GM19467 (cell line): ENCODE measurements at regions not wholly inside any gene's neighbourhood (a gene's known extent, or its start where the extent isn't known, plus 50 kb on each side); places are given as distances from the start of the nearest gene placed in this dataset.

Source experiments
- ATAC-seq: cut with Tn5 transposase; IDR thresholded peaks from one replicate; pipeline ENCODE4 v1.9.1; 2021; ENCODE audit warnings: mild to moderate bottlenecking, moderate library complexity; ENCODE audit not compliant: unreplicated experiment

DNA sequence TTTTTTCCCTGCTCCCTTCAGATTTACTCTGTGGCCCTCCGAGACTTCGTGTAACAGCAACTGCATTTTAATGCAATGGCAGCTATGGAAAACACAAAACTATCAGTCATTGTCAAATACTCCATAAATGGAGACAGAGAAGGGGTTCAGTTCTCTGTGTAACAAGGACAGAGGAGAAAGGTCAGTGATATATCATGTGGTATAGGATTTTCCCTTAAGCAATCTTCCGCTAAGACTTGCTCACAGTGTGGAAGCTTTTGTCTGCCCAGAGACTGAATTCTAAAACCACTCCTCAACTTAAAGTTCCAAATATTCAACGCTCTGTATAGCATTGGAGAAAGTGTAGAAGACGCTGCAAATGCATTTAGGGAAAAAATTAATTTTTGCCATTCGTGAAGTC, 111.3 kb upstream of the EDNRB start:
- ATAC-seq, result no peak

DNA sequence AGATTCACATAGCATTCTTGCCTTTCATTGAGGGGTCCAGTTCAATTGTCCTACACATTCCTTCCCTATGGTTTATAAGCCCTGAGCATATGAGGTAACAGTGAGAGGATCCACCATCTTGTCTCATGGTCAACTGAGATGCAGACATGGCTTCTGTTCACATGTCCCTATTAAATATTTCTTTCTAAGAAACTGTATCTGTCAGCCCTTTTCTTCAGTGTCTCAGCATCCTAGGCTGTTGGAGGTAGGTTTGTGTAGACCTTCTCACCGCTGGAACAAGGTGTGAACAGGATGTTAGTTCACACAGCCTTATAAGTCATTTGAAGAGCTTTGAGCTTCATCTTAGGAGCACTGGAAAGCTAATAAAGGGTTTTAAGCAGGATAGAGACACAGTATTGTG, 110.3 kb upstream of the EDNRB start:
- ATAC-seq, result no peak

DNA sequence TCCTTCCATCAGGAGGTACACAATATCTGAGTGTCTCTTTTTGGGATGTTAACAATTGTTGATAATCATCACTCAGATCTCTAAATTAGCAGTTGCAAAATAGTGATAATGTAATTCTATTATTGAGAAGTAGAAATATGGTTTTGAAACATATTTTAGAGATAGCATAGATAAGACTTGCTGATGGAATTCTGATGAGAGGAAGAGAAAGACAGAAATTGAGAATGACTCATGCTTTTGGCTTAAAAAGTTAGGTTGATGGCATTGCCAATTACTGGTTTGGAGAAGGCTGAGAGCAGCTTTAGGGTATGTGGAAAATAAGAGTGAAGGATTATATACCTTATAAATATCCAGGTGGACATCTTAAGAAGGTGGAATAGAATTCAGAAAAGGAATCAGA, 106.4 kb upstream of the EDNRB start:
- ATAC-seq, result no peak

DNA sequence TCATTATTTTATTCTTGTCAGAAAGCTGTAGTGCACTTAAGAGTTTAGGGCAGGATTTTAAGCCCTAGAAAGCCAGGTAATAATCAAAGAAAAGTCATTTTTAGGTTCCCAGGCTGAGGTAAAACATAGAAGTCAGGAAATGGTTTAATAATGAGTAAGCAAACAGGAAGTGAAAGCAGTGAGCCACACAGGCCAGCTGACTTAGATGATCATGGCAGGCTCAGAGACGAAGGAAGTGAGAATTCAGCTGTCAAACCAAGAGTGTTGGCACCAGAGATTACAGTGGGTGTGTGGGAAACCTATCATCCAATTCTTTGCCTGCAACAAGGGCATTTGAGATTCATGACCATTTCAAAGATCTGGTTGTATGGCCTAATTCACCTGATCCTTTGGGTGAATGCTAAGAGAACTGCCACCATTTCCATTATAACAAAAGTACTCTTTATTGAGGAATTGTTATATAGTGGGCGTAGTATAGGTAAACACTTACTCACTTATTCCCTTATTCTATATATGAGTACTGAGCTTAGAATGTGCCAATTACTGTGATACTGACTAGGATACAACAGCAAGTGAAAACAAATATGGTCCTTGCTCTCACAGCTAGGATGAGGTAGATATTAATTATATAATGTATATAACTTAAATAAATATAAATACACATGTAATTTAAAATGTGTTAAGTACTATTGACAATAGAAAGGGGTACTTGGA, 103.7 kb upstream of the EDNRB start:
- peak; percentile 100 for ATAC-seq

DNA sequence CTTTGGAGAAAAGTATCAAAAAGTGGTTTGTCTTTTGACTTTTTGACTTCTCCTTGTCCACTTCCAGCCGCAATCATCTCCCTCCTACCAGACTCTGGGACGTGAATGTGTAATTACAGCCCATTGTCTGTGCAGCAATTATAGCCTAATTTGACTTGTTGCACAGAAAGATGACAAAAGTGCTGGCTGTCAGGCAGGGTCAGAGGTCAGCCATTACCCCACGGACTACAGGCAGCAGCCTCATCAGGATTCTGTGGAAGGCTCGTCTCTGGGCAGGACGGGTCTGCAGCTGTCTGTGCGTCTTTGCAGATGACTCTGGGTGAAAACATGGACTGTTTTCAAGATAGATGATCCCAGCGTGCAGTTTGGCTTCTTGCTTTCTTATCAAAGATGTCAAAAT, 102.2 kb upstream of the EDNRB start:
- ATAC-seq, result no peak

DNA sequence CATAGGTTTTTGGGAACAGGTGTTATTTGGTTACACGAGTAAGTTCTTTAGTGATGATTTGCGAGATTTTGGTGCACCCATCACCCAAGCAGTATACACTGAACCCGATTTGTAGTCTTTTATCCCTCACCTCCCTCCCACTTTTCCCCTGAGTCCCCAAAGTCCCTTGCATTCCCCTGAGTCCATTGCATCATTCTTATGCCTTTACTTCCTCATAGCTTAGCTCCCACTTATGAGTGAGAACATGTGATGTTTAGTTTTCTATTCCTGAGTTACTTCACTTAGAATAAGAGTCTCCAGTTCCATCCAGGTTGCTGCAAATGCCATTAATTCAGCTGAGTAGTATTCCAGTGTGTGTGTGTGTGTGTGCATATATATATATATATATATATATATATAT, 97.2 kb upstream of the EDNRB start:
- no peak for ATAC-seq

DNA sequence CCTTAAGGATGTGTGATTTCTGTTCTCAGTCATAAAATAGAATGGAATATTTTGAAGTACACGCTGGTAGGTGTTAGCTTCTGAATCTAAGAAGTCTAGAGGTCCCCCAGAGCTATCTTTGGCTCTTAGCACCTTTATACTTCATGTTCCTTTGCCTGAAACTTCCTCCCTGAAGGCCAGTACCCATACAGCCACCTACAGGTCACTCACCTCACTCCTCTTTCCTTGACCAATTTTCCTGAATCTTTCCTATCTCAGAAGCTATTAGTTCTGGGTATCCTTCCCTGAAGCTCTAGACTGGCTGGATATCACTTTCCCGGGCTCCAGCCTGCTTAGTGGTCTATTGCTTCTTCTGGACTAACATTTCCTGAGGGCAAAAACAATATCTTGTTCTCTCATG, 93.4 kb upstream of the EDNRB start:
- no peak for ATAC-seq

DNA sequence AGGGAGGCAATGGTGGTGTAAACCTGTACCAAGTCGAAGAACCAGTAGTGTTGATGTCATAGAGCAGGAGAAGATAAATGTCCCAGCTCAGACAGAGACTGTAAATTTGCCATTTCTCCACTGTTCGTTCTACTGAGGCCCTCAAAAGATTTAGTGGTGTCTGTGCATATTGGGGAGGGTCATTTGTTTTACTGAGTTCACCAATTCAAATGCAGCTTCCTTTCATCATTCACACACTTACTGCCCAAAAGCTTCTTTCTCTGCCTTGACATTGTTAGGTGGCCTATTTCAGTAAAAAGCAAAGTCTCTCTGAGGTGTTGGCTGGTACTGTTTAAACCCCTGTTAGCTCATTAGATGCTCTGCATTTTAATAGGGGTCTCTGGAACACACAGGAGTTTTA, 86.2 kb upstream of the EDNRB start:
- ATAC-seq, result no peak

DNA sequence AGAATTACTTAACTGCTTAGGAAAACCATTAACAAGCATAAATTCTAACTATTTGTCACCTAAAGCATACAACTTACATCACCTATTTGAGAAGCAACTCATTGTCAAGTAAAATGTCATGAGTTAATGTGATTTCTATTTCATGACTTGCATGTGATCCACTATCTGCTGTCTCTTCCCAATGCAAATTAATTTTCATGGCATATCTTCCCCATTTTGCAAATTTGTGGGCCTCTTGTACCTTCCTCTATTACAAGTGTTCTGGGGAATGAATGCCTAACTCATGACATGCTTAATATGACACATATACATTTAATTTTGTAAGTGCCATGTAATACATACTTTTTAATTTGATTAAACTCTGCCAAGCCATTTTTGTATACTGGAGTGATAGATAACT, 81.1 kb upstream of the EDNRB start:
- ATAC-seq, result no peak

DNA sequence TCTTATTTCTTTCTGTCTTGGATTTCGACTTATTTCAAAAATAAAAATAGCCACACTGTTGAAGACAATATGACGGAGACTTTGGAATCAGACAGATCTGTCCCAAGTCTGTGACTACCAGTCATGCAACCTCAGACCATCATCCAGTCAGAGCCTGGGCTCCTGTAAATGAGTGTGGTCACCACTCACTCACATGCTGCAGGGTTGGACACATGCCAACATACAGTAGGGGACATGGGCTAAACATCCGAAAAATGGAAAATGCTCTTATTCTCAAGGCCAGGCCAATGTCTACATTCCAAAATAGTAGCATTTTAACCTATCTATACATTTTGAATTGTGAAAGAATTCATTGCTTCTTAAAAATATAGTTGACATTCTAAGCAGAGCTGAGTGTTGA, 75.5 kb upstream of the EDNRB start:
- ATAC-seq, result no peak

DNA sequence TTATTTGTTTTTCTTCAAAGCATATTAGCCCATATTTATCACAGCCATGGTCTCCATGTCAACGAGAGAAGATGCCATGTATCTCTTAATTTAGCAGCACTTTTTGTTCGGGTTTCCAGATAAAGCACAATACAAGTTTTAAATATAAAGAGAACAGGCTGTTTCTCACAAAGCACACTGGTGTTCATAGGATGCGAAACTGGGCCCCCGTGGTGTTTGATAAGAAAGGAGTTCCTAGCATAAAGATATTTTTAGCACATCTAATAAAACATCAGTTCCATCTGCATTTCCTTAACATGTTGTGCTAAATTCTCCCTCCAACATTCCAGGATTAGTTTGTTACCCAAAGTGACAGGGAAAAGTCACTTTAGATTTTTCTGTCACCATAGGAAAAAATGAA, 72.4 kb upstream of the EDNRB start:
- no peak for ATAC-seq

DNA sequence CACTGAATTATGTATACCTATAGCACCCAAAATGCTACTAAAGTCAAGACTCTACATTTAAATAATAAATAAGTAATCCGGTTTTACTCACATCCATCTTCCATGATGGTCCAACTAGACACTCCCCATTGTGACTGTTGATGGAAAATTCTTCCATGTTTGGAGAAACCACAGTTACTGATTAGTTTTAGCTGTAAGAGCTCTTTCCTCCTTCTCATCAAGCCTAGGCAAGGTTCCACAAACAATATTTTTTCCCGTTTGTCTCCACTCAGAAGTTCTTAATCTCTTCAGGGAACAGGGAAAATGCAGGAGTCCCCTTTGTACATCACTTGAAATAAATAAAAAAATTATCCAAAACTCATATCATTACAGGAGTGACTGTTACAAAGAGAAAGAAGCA, 70.7 kb upstream of the EDNRB start:
- ATAC-seq, result no peak

DNA sequence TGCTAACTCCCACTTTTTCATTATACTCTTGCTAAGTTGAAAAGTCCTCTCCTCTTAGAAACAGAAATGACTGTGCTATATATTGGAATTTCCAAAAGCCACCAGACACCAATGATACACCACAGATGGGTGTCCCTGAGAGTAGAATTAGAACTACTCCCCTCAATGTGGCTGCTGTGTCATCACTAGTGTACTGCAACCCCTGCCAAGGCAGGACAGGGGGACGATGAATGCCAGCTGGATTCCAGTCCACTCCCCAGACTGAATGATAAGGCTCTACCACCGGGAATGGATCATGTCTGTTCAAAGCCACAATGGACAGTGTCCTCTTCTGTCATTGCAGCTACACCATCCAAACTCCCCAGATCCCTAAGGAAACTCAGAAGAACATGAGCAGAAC, 69.7 kb upstream of the EDNRB start:
- no peak for ATAC-seq

DNA sequence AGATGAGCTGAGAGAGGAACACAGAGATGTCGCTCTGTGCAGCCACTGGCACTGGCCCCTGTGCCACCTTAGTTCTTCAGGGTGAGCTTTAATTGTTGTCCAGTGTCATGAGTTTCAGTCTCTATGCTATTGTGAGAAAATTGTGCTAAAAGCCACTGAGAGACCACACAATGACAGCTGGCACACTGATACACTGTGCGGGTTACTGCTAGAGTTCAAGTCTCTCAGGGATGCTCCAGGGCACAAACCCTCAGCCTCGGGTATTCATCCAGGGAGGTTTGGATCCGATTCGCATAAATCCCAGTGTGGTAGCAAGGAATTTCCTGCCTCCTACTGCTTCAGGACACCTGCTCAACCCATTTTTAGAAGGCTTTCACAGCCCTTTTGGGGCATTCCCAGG, 68.1 kb upstream of the EDNRB start:
- ATAC-seq, result no peak

DNA sequence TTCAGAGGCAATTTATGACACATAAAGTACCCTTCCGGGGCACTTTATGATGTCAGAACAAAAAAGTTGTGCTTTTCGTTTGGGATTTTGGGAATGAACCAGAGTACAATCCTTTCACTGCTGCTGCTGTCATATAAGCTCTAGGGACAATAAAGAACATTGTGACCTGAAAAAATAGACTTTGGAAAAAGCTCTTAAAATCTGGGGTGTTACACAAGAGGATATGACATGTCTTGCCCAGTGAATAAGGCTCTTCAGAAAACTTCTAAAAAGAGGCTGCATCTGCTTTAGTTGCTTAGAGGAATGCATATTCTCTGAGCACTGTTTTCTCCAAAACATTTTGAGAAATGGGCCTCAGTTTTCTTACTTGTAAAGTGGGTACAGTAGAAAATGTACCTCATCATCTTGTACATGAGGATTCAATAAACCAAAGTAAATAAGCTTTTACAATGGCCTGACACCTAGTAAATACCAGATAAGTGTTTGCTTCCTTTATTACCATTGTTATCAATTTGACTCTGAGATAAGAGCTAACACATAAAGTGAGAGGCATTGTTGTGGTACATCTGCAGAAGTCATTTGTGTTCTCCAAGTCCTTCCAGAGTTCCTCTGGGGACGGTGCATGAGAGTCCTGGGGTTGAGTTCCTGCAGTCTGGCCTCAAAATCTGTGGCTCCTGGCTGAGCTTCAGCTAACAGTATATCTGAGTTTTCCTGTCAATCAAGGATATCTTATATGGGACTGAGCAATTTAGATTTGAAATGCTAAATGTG, 67.4 kb upstream of the EDNRB start:
- no peak for ATAC-seq

DNA sequence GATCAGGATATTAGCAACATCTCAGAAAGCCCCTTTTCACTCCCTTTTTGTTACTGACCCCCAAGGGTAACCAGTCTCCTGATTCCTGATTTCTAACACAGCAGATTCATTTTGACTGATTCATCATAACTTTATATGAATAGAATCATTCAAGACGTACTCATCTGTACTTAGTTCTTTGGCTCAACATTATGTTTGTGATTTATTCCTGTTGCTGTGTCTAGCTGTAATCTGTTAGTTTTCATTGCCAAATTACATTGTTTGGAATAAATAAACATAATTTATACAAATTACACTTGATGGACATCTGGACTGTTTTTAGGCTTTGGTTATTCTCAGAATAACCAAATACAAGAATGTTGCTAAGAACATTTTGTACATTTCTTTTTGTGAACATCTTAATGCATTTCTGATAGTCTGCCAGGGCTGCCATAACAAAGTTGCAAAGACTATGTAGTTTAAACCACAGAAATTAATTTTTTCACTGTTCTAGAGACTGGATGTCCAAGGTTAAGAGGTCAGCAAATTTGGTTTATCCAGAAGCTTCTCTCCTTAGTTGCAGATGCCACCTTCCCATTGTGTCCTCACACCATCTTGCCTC, 62.8 kb upstream of the EDNRB start:
- no peak for ATAC-seq

DNA sequence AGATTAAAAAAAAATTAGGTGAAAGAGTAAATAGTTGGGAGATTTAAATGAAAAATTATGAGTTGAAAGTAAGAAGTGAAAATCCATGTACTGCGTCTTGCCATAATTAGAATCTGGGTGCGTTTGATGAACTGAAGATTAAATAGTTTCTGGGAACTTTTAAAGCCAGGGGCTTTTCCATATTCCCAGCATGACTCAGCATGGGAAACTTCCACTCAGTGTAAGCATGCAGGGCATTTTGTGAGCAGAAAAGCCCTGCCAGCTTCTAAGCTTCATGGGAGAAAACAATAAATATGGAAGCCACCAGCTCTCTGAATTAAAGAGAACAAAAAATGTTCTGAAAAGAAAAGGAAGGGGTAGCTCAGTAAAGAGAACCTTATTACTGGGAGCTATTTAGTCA, 62.0 kb upstream of the EDNRB start:
- ATAC-seq, result no peak

DNA sequence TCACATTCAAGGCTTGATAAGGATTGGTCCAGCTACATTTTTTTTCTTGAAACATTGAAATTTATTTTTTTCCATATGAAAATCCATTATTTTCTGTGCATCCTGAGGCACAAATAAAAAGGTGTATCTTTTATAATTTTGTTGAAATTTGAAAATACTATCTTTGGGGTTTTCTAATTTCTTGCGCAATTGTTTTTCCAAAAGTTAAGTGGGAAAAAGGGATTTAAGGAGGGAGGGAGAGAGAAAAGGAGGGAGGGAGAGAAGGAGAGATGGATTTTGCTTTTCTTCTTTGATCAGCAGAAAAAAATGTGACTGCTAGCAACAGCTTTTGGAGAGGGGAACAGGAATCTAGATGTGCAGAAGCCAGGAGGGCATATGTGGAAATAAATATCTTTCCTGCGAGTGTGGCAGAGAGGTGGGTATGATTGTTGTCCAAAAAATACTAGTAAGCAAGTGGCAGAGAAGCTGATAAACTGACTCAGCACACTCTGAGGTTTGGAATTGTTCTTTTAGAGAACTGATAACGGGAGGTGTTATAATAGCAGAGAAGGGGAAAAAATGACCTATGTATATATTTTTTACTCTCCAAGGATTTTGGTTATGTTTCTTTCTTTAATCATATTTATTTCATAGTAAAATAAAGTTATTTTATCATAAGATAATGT, 61.2 kb upstream of the EDNRB start:
- no peak for ATAC-seq

DNA sequence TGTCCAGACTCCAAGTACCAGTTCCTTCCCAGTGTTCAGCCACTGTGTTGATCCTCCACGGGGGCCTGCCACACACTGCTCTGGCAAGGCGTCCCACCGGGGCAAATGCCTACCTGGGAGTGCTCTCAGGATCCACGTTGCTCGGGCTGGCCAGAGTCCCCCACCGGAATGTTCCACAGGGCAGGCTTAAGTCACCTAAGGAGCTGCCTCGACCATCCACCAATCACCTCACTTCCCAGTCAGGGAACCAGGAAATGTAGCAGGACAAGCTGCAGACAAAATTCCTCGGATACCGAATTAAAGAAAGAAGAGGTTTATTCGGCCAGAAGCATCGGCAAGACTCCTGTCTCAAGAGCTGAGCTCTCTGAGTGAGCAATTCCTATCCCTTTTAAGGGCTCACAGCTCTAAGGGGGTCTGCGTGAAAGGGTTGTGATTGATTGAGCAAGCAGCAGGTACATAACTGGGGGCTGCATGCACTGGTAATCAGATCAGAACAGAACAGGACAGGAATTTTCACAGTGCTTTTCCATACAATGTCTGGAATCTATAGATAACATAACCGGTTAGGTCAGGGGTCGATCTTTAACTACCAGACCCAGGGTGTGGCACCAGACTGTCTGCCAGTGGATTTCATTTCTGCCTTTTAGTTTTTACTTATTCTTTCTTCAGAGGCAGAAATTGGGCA, 56.9 kb upstream of the EDNRB start:
- ATAC-seq, result no peak

DNA sequence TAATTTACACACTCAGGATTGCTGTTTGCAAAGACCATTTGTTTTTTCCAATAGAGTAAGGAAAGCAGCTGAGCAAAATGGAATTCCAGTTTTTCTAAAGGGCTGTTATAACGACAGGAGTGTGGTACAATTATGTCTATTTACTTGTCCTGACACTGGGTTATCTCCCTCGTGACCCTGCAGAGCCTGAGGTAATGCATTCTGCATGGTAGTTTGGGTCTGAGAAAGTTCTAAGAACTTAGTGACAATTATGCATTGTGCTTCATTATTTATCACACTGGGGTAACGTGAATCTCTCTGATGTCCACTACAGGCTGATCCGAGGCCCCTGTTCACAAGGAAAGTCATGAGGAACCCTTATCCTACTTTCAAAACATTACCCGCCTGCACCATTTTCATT, 50.7 kb upstream of the EDNRB start:
- ATAC-seq, result no peak
